ENCODE measurements at regions not wholly inside any gene's neighbourhood (a gene's known extent, or its start where the extent isn't known, plus 50 kb on each side); places are given as distances from the start of the nearest gene placed in this dataset.

DNA sequence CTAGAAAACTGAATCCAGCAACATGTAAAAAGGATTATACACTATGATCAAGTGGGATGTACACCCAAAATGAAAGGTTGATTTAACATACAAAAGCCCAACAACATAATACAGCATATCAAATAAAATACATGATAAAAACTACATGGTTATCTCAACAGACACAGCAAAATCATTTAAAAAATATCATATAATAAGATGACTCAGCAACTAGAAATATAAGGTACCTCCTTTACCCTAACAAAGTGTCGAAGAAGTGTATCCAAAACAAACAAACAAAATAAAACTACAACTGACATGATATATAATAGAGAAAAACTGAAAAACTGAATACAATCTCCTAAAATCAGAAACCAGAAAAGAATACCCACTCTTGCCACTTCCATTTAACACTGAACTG, 969.1 kb downstream of the AMY1C start:
- H3K36me3 ChIP-seq (ENCODE audit: control insufficient read depth in 4 of 4, insufficient read depth in 4 of 4, low read length in 3 of 4): no peaks in the 10 kb centered on the region
- ChIA-PET CTCF (no interaction called here), POLR2A (no interaction called here)
- H3K4me3 ChIP-seq (ENCODE audit: control insufficient read depth in 1 of 7, extremely low read depth in 1 of 7, insufficient read depth in 4 of 7, low read depth in 2 of 7, low read length in 6 of 7): no peak overlapping the region
- H3K27ac ChIP-seq (ENCODE audit: insufficient read depth in 1 of 2, low read depth in 1 of 2, low read length in 2 of 2, poor library complexity in 1 of 2, severe bottlenecking in 2 of 2): no peak overlapping the region
- no peak for DNase-seq
- no peaks in the 10 kb centered on the region for H3K4me1 ChIP-seq (ENCODE audit: control extremely low read depth in 1 of 4, control insufficient read depth in 4 of 4, insufficient read depth in 4 of 4, low read length in 3 of 4)
- WGBS (ENCODE audit: insufficient coverage): no CpG with 5 or more reads among the region's 1 CpG
- H3K9me3 ChIP-seq (ENCODE audit: control extremely low read depth in 1 of 5, control insufficient read depth in 4 of 5, insufficient read depth in 2 of 5, low read depth in 1 of 5, low read length in 4 of 5): no peaks in the 10 kb centered on the region
- no peaks in the 10 kb centered on the region for H3K27me3 ChIP-seq (replicated peaks in 2 of 5; ENCODE audit: control insufficient read depth in 4 of 5, insufficient read depth in 5 of 5, low read length in 4 of 5)

DNA sequence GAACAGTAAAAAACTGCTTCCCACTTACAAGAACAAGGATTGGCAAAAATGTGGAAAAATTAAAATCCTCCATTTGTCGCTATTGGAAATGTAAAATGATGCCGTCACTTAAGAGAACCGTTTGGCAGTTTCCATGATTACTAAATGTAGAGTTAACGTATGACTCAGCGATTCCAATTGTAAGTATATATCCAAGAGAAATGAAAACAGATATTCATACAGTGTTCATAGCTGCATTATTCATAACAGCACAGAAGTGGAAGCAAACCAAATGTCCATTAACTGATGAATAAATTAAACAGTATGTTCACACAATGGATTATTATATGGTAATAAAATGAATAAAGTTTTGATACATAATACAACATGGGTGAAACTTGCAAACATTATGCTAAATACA, 971.0 kb downstream of the AMY1C start:
- no peak for DNase-seq
- Histone ChIP-seq H3K27ac (ENCODE audit: insufficient read depth in 1 of 2, low read depth in 1 of 2, low read length in 2 of 2, poor library complexity in 1 of 2, severe bottlenecking in 2 of 2) (no peak overlapping the region), H3K4me1 (ENCODE audit: control extremely low read depth in 1 of 4, control insufficient read depth in 4 of 4, insufficient read depth in 4 of 4, low read length in 3 of 4) (no peaks in the 10 kb centered on the region), H3K27me3 (replicated peaks in 2 of 5; ENCODE audit: control insufficient read depth in 4 of 5, insufficient read depth in 5 of 5, low read length in 4 of 5) (no peaks in the 10 kb centered on the region), H3K4me3 (ENCODE audit: control insufficient read depth in 1 of 7, extremely low read depth in 1 of 7, insufficient read depth in 4 of 7, low read depth in 2 of 7, low read length in 6 of 7) (no peak overlapping the region), H3K36me3 (ENCODE audit: control insufficient read depth in 4 of 4, insufficient read depth in 4 of 4, low read length in 3 of 4) (no peaks in the 10 kb centered on the region), H3K9me3 (ENCODE audit: control extremely low read depth in 1 of 5, control insufficient read depth in 4 of 5, insufficient read depth in 2 of 5, low read depth in 1 of 5, low read length in 4 of 5) (no peaks in the 10 kb centered on the region)
- POLR2A ChIA-PET: no interaction called here
- 90% methylated on average over 2 of the region's 5 CpGs for WGBS (ENCODE audit: insufficient coverage)
- CTCF ChIA-PET: no interaction called here

DNA sequence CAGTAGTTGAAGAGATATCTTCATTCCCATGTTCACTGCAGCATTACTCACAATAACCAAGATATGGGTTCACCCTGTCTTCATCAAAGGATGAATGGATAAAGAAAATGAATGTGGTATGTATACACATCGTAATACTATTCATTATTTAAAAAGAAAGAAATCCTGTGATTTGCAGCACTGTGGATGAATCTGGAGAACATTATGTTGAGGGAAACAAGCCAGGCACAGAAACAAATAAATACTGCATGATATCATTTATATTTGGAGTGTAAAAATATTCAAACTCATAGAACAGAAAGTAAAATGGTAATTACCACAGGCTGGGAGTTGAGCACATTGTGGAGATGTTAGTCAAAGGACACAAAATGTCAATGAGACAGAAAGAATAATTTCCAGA, 977.2 kb downstream of the AMY1C start:
- ChIA-PET CTCF (no interaction called here), POLR2A (no interaction called here)
- no peak overlapping the region for H3K4me3 ChIP-seq (ENCODE audit: control insufficient read depth in 1 of 7, extremely low read depth in 1 of 7, insufficient read depth in 4 of 7, low read depth in 2 of 7, low read length in 6 of 7)
- H3K36me3 ChIP-seq (ENCODE audit: control insufficient read depth in 4 of 4, insufficient read depth in 4 of 4, low read length in 3 of 4): no peaks in the 10 kb centered on the region
- no peak overlapping the region for H3K27ac ChIP-seq (ENCODE audit: insufficient read depth in 1 of 2, low read depth in 1 of 2, low read length in 2 of 2, poor library complexity in 1 of 2, severe bottlenecking in 2 of 2)
- WGBS (ENCODE audit: insufficient coverage): no CpG with 5 or more reads among the region's 1 CpG
- no peaks in the 10 kb centered on the region for H3K9me3 ChIP-seq (ENCODE audit: control extremely low read depth in 1 of 5, control insufficient read depth in 4 of 5, insufficient read depth in 2 of 5, low read depth in 1 of 5, low read length in 4 of 5)
- H3K4me1 ChIP-seq (ENCODE audit: control extremely low read depth in 1 of 4, control insufficient read depth in 4 of 4, insufficient read depth in 4 of 4, low read length in 3 of 4): no peaks in the 10 kb centered on the region
- DNase-seq: no peak
- H3K27me3 ChIP-seq (replicated peaks in 2 of 5; ENCODE audit: control insufficient read depth in 4 of 5, insufficient read depth in 5 of 5, low read length in 4 of 5): no peaks in the 10 kb centered on the region

GRCh38 chr1:104733866-104734265, 984.2 kb downstream of the AMY1C start:
- Histone ChIP-seq H3K9me3 (ENCODE audit: control extremely low read depth in 1 of 5, control insufficient read depth in 4 of 5, insufficient read depth in 2 of 5, low read depth in 1 of 5, low read length in 4 of 5) (no peaks in the 10 kb centered on the region), H3K4me1 (ENCODE audit: control extremely low read depth in 1 of 4, control insufficient read depth in 4 of 4, insufficient read depth in 4 of 4, low read length in 3 of 4) (no peaks in the 10 kb centered on the region), H3K4me3 (ENCODE audit: control insufficient read depth in 1 of 7, extremely low read depth in 1 of 7, insufficient read depth in 4 of 7, low read depth in 2 of 7, low read length in 6 of 7) (no peak overlapping the region), H3K27me3 (replicated peaks in 2 of 5; ENCODE audit: control insufficient read depth in 4 of 5, insufficient read depth in 5 of 5, low read length in 4 of 5) (no peaks in the 10 kb centered on the region), H3K27ac (ENCODE audit: insufficient read depth in 1 of 2, low read depth in 1 of 2, low read length in 2 of 2, poor library complexity in 1 of 2, severe bottlenecking in 2 of 2) (no peak overlapping the region), H3K36me3 (ENCODE audit: control insufficient read depth in 4 of 4, insufficient read depth in 4 of 4, low read length in 3 of 4) (no peaks in the 10 kb centered on the region)
- POLR2A ChIA-PET: no interaction called here
- no CpG with 5 or more reads among the region's 1 CpG for WGBS (ENCODE audit: insufficient coverage)
- no peak for DNase-seq
- CTCF ChIA-PET: no interaction called here

- no peak for DNase-seq
- Histone ChIP-seq H3K27ac (ENCODE audit: insufficient read depth in 1 of 2, low read depth in 1 of 2, low read length in 2 of 2, poor library complexity in 1 of 2, severe bottlenecking in 2 of 2) (no peak overlapping the region), H3K4me1 (ENCODE audit: control extremely low read depth in 1 of 4, control insufficient read depth in 4 of 4, insufficient read depth in 4 of 4, low read length in 3 of 4) (no peaks in the 10 kb centered on the region), H3K36me3 (ENCODE audit: control insufficient read depth in 4 of 4, insufficient read depth in 4 of 4, low read length in 3 of 4) (no peaks in the 10 kb centered on the region), H3K4me3 (ENCODE audit: control insufficient read depth in 1 of 7, extremely low read depth in 1 of 7, insufficient read depth in 4 of 7, low read depth in 2 of 7, low read length in 6 of 7) (no peak overlapping the region), H3K9me3 (ENCODE audit: control extremely low read depth in 1 of 5, control insufficient read depth in 4 of 5, insufficient read depth in 2 of 5, low read depth in 1 of 5, low read length in 4 of 5) (peaks cover 0 to 2% (median 0%) of the 10 kb centered on the region in 5 experiments), H3K27me3 (replicated peaks in 2 of 5; ENCODE audit: control insufficient read depth in 4 of 5, insufficient read depth in 5 of 5, low read length in 4 of 5) (no peaks in the 10 kb centered on the region)
- no CpG with 5 or more reads among the region's 2 CpGs for WGBS (ENCODE audit: insufficient coverage)
- ChIA-PET CTCF (no interaction called here), POLR2A (no interaction called here)
Measured at GRCh38 chr1:104745875-104746274, 996.2 kb downstream of the AMY1C start.

DNA sequence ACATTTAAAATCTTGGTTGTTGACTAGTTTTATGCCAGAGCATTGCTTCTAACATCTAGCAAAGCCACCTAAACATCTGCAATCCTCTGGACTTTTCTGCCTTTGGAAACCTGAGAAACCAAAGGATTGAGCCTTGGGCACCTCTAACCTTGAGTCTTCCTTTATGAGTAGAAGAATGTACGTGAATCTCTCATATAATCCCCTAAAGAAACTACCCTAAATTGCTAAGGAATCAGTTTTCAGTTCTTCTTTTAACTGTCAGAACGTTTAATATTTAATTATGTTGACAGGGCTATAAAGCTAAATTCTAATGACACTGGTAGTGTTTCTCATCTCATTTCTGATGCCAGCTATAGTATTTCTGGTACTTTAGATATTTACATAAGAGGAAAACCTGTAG, 997.3 kb downstream of the AMY1C start:
- Histone ChIP-seq H3K27me3 (replicated peaks in 2 of 5; ENCODE audit: control insufficient read depth in 4 of 5, insufficient read depth in 5 of 5, low read length in 4 of 5) (no peaks in the 10 kb centered on the region), H3K4me1 (ENCODE audit: control extremely low read depth in 1 of 4, control insufficient read depth in 4 of 4, insufficient read depth in 4 of 4, low read length in 3 of 4) (no peaks in the 10 kb centered on the region)

GRCh38 chr1:104760017-104760416, 1010.3 kb downstream of the AMY1C start:
- POLR2A ChIA-PET: no interaction called here
- Histone ChIP-seq H3K27ac (ENCODE audit: insufficient read depth in 1 of 2, low read depth in 1 of 2, low read length in 2 of 2, poor library complexity in 1 of 2, severe bottlenecking in 2 of 2) (no peak overlapping the region), H3K9me3 (ENCODE audit: control extremely low read depth in 1 of 5, control insufficient read depth in 4 of 5, insufficient read depth in 2 of 5, low read depth in 1 of 5, low read length in 4 of 5) (no peaks in the 10 kb centered on the region), H3K4me1 (ENCODE audit: control extremely low read depth in 1 of 4, control insufficient read depth in 4 of 4, insufficient read depth in 4 of 4, low read length in 3 of 4) (peaks cover 0 to 8% (median 0%) of the 10 kb centered on the region in 4 experiments), H3K27me3 (replicated peaks in 2 of 5; ENCODE audit: control insufficient read depth in 4 of 5, insufficient read depth in 5 of 5, low read length in 4 of 5) (no peaks in the 10 kb centered on the region), H3K4me3 (ENCODE audit: control insufficient read depth in 1 of 7, extremely low read depth in 1 of 7, insufficient read depth in 4 of 7, low read depth in 2 of 7, low read length in 6 of 7) (no peak overlapping the region), H3K36me3 (ENCODE audit: control insufficient read depth in 4 of 4, insufficient read depth in 4 of 4, low read length in 3 of 4) (no peaks in the 10 kb centered on the region)
- peak in 1 of 3 donors; percentile 4 for DNase-seq
- CTCF ChIA-PET: no interaction called here

More for the DNA sequence above, 997.3 kb downstream of the AMY1C start:
- ChIA-PET CTCF (no interaction called here), POLR2A (no interaction called here)
- Histone ChIP-seq H3K36me3 (ENCODE audit: control insufficient read depth in 4 of 4, insufficient read depth in 4 of 4, low read length in 3 of 4) (no peaks in the 10 kb centered on the region), H3K9me3 (ENCODE audit: control extremely low read depth in 1 of 5, control insufficient read depth in 4 of 5, insufficient read depth in 2 of 5, low read depth in 1 of 5, low read length in 4 of 5) (peaks cover 0 to 2% (median 0%) of the 10 kb centered on the region in 5 experiments), H3K4me3 (ENCODE audit: control insufficient read depth in 1 of 7, extremely low read depth in 1 of 7, insufficient read depth in 4 of 7, low read depth in 2 of 7, low read length in 6 of 7) (no peak overlapping the region), H3K27ac (ENCODE audit: insufficient read depth in 1 of 2, low read depth in 1 of 2, low read length in 2 of 2, poor library complexity in 1 of 2, severe bottlenecking in 2 of 2) (no peak overlapping the region)
- WGBS (ENCODE audit: insufficient coverage): 100% methylated on average over 1 of the region's 2 CpGs
- DNase-seq: no peak
